MM.1S (cell line): ENCODE measurements at regions not wholly inside any gene's neighbourhood (a gene's known extent, or its start where the extent isn't known, plus 50 kb on each side); places are given as distances from the start of the nearest gene placed in this dataset.

Source experiments
- DNase-seq: peaks from one replicate; pipeline ENCODE4 v3.0.0-alpha.2; 2015
- H2AFZ ChIP-seq: fragments of 300-600 bp; sonication (generic); 2 replicates; pipeline ENCODE4 v1.6.0; 2016; ENCODE audit warnings: antibody characterized with exemption, low read length
- H3F3A ChIP-seq: fragments of 300-600 bp; sonication (generic); 2 replicates; pipeline ENCODE4 v1.6.1; 2016; ENCODE audit warnings: mild to moderate bottlenecking, antibody characterized with exemption, low read length, moderate library complexity, mixed read lengths; ENCODE audit not compliant: insufficient read depth
- H3K27ac ChIP-seq: fragments of 300-600 bp; sonication (generic); 2 replicates; pipeline ENCODE4 v1.5.1; 2016; ENCODE audit warnings: mild to moderate bottlenecking, low read length
- H3K27me3 ChIP-seq: fragments of 300-600 bp; sonication (generic); replicated peaks from 2 replicates; pipeline ENCODE4 v1.6.0; 2016; ENCODE audit warnings: low read length; ENCODE audit not compliant: insufficient read depth
- H3K36me3 ChIP-seq: fragments of 300-600 bp; sonication (generic); replicated peaks from 2 replicates; pipeline ENCODE4 v1.6.1; 2016; ENCODE audit warnings: mild to moderate bottlenecking, low read length, mixed read lengths; ENCODE audit not compliant: insufficient read depth
- H3K4me1 ChIP-seq: fragments of 300-600 bp; sonication (generic); 2 replicates; pipeline ENCODE4 v1.6.1; 2016; ENCODE audit warnings: low read length, mixed read lengths
- H3K4me2 ChIP-seq: fragments of 300-600 bp; sonication (generic); 2 replicates; pipeline ENCODE4 v1.6.0; 2016; ENCODE audit warnings: low read depth, low read length
- H3K4me3 ChIP-seq: fragments of 300-600 bp; sonication (generic); 2 replicates; pipeline ENCODE4 v1.5.1; 2016; ENCODE audit warnings: low read length, mixed read lengths
- H3K79me2 ChIP-seq: fragments of 300-600 bp; sonication (generic); 2 replicates; pipeline ENCODE4 v1.6.1; 2016; ENCODE audit warnings: mixed run types, low read length, mixed read lengths
- H3K9ac ChIP-seq: fragments of 300-600 bp; sonication (generic); 2 replicates; pipeline ENCODE4 v1.6.1; 2016; ENCODE audit warnings: low read length, mixed read lengths
- H3K9me2 ChIP-seq: fragments of 300-600 bp; sonication (generic); replicated peaks from 2 replicates; pipeline ENCODE4 v1.6.1; 2016; ENCODE audit warnings: mild to moderate bottlenecking, low read length, mixed read lengths; ENCODE audit not compliant: insufficient read depth
- H3K9me3 ChIP-seq: fragments of 300-600 bp; sonication (generic); replicated peaks from 2 replicates; pipeline ENCODE4 v1.6.1; 2016; ENCODE audit warnings: mild to moderate bottlenecking, low read length, mixed read lengths; ENCODE audit not compliant: insufficient read depth
- H4K20me1 ChIP-seq: fragments of 300-600 bp; sonication (generic); 2 replicates; pipeline ENCODE4 v1.6.1; 2016; ENCODE audit warnings: mild to moderate bottlenecking, low read length, moderate library complexity, mixed read lengths; ENCODE audit not compliant: insufficient read depth
- CTCF ChIP-seq: fragments of 300-600 bp; sonication (generic); IDR thresholded peaks from 2 replicates; pipeline ENCODE4 v1.5.1; 2016; ENCODE audit warnings: antibody characterized with exemption, low read length, mixed read lengths
- EZH2 ChIP-seq: fragments of 300-600 bp; sonication (generic); optimal IDR thresholded peaks from 2 replicates; pipeline ENCODE3; 2017; ENCODE audit warnings: low read depth, mild to moderate bottlenecking, antibody characterized with exemption, low read length, mixed read lengths
- EZH2phosphoT487 ChIP-seq: fragments of 300-600 bp; sonication (generic); IDR thresholded peaks from 2 replicates; pipeline ENCODE4 v1.6.1; 2018; ENCODE audit warnings: antibody characterized with exemption, low read length

- Histone ChIP-seq H3F3A (no peaks in the 10 kb centered on the region), H3K4me2 (no peak overlapping the region), H3K4me3 (no peak overlapping the region), H3K36me3 (no peaks in the 10 kb centered on the region), H3K79me2 (no peaks in the 10 kb centered on the region), H3K9me3 (no peaks in the 10 kb centered on the region), H3K27me3 (no peaks in the 10 kb centered on the region), H4K20me1 (no peaks in the 10 kb centered on the region), H3K4me1 (peaks cover 6% of the 10 kb centered on the region; the same call in 1 of the 2 replicates), H3K27ac (no peak overlapping the region), H3K9ac (no peak overlapping the region), H3K9me2 (no peaks in the 10 kb centered on the region), H2AFZ (no peak overlapping the region)
- DNase-seq = no peak
- no peak for TF ChIP-seq EZH2
- no peak for TF ChIP-seq EZH2phosphoT487
- TF ChIP-seq CTCF = no peak
These were observed 278.2 kb downstream of the CDC5L start for GRCh38 chr6:44665683-44666082.

GRCh38 chr6:44666324-44666723 lies 278.8 kb downstream of the CDC5L start:
- no peaks in the 10 kb centered on the region for H3K36me3 ChIP-seq
- no peaks in the 10 kb centered on the region for H4K20me1 ChIP-seq
- no peaks in the 10 kb centered on the region for H3K27me3 ChIP-seq
- H3K4me2 ChIP-seq = no peak overlapping the region
- no peaks in the 10 kb centered on the region for H3F3A ChIP-seq
- no peak overlapping the region for H3K9ac ChIP-seq
- no peaks in the 10 kb centered on the region for H3K79me2 ChIP-seq
- no peak overlapping the region for H3K4me3 ChIP-seq
- no peak overlapping the region for H2AFZ ChIP-seq
- H3K9me2 ChIP-seq = no peaks in the 10 kb centered on the region
- TF ChIP-seq EZH2 (no peak), CTCF (no peak), EZH2phosphoT487 (no peak)
- DNase-seq = no peak
- peaks cover 6% of the 10 kb centered on the region; the same call in 1 of the 2 replicates for H3K4me1 ChIP-seq
- H3K9me3 ChIP-seq = no peaks in the 10 kb centered on the region
- H3K27ac ChIP-seq = no peak overlapping the region

GRCh38 chr6:44667226-44667625 lies 279.7 kb downstream of the CDC5L start:
- no peaks in the 10 kb centered on the region for H4K20me1 ChIP-seq
- TF ChIP-seq EZH2 (no peak), CTCF (no peak), EZH2phosphoT487 (no peak)
- H3K4me2 ChIP-seq = no peak overlapping the region
- H3K9me2 ChIP-seq = no peaks in the 10 kb centered on the region
- H3K9me3 ChIP-seq = no peaks in the 10 kb centered on the region
- H3K9ac ChIP-seq = no peak overlapping the region
- DNase-seq = no peak
- peaks cover 6% of the 10 kb centered on the region; the same call in 1 of the 2 replicates for H3K4me1 ChIP-seq
- H3K27me3 ChIP-seq = no peaks in the 10 kb centered on the region
- no peaks in the 10 kb centered on the region for H3K79me2 ChIP-seq
- H3F3A ChIP-seq = no peaks in the 10 kb centered on the region
- no peaks in the 10 kb centered on the region for H3K36me3 ChIP-seq
- H2AFZ ChIP-seq = no peak overlapping the region
- no peak overlapping the region for H3K4me3 ChIP-seq
- H3K27ac ChIP-seq = no peak overlapping the region
